Lower leg skin (tissue), 3 donors: ENCODE measurements at regions not wholly inside any gene's neighbourhood (a gene's known extent, or its start where the extent isn't known, plus 50 kb on each side); places are given as distances from the start of the nearest gene placed in this dataset.

Experiments
- CTCF ChIP-seq, 3 donors: fragments of 450-650 bp; IDR thresholded peaks; one replicate each; pipeline ENCODE4 v1.5.1; 2016; ENCODE audit warnings: antibody characterized with exemption in 3 of 3, mild to moderate bottlenecking in 3 of 3, moderate library complexity in 2 of 3
- POLR2A ChIP-seq, 2 donors: fragments of 450-650 bp; IDR thresholded peaks; one replicate each; pipeline ENCODE4 v1.6.1; 2016 to 2017; ENCODE audit warnings: antibody characterized with exemption in 2 of 2, mild to moderate bottlenecking in 1 of 2, moderate library complexity in 1 of 2

GRCh38 chr4:66182636-66183035, 512.3 kb upstream of the EPHA5 start:
- TF ChIP-seq CTCF (IDR thresholded peaks at IDR 0.05) (no peak), POLR2A (IDR thresholded peaks at IDR 0.05) (no peak)
